ENCODE measurements at regions not wholly inside any gene's neighbourhood (a gene's known extent, or its start where the extent isn't known, plus 50 kb on each side); places are given as distances from the start of the nearest gene placed in this dataset.

GRCh38 chr12:25723336-25723735, 170.3 kb upstream of the LMNTD1 start:
- Histone ChIP-seq H3K36me3 (ENCODE audit: insufficient read depth, low read length) (no peaks in the 10 kb centered on the region), H2AFZ (ENCODE audit: low read depth, low read length) (no peak overlapping the region), H3K4me3 (ENCODE audit: low read depth in 1 of 2, low read length in 2 of 2) (no peak overlapping the region), H3K9ac (ENCODE audit: low read depth, low read length) (no peak overlapping the region), H3K27me3 (ENCODE audit: insufficient read depth, low read length, poor library complexity) (peaks cover 8% of the 10 kb centered on the region), H3K27ac (ENCODE audit: low read length) (no peak overlapping the region), H3K4me1 (ENCODE audit: insufficient read depth, low read length) (no peaks in the 10 kb centered on the region), H4K20me1 (ENCODE audit: insufficient read depth, low read length) (no peaks in the 10 kb centered on the region), H3K79me2 (ENCODE audit: insufficient read depth, low read length) (no peaks in the 10 kb centered on the region), H3K9me3 (ENCODE audit: insufficient read depth, low read length, severe bottlenecking) (no peaks in the 10 kb centered on the region), H3K4me2 (ENCODE audit: insufficient read depth, low read length) (no peak overlapping the region)
- no peak for DNase-seq
- TF ChIP-seq CTCF (IDR thresholded peaks at IDR 0.05; ENCODE audit: borderline replicate concordance, extremely low read depth, low read length, poor library complexity, severe bottlenecking) (no peak), EZH2 (IDR thresholded peaks at IDR 0.05; ENCODE audit: borderline replicate concordance, low read depth, low read length, severe bottlenecking) (no peak)
- ATAC-seq (ENCODE audit: insufficient read depth, low read depth): no peak

GRCh38 chr12:25723921-25724491, 170.9 kb upstream of the LMNTD1 start:
- Histone ChIP-seq H4K20me1 (ENCODE audit: insufficient read depth, low read length) (no peaks in the 10 kb centered on the region), H3K36me3 (ENCODE audit: insufficient read depth, low read length) (no peaks in the 10 kb centered on the region), H3K27me3 (ENCODE audit: insufficient read depth, low read length, poor library complexity) (peaks cover 8% of the 10 kb centered on the region), H3K9me3 (ENCODE audit: insufficient read depth, low read length, severe bottlenecking) (no peaks in the 10 kb centered on the region), H2AFZ (ENCODE audit: low read depth, low read length) (no peak overlapping the region), H3K4me1 (ENCODE audit: insufficient read depth, low read length) (no peaks in the 10 kb centered on the region), H3K4me3 (ENCODE audit: low read depth in 1 of 2, low read length in 2 of 2) (no peak overlapping the region), H3K79me2 (ENCODE audit: insufficient read depth, low read length) (no peaks in the 10 kb centered on the region), H3K27ac (ENCODE audit: low read length) (no peak overlapping the region), H3K4me2 (ENCODE audit: insufficient read depth, low read length) (no peak overlapping the region), H3K9ac (ENCODE audit: low read depth, low read length) (no peak overlapping the region)
- no peak for DNase-seq
- TF ChIP-seq CTCF (IDR thresholded peaks at IDR 0.05; ENCODE audit: borderline replicate concordance, extremely low read depth, low read length, poor library complexity, severe bottlenecking) (no peak), EZH2 (IDR thresholded peaks at IDR 0.05; ENCODE audit: borderline replicate concordance, low read depth, low read length, severe bottlenecking) (no peak)
- no peak for ATAC-seq (ENCODE audit: insufficient read depth, low read depth)

- Histone ChIP-seq H3K4me3 (ENCODE audit: low read depth in 1 of 2, low read length in 2 of 2) (no peak overlapping the region), H3K79me2 (ENCODE audit: insufficient read depth, low read length) (no peaks in the 10 kb centered on the region), H3K9ac (ENCODE audit: low read depth, low read length) (no peak overlapping the region), H3K27ac (ENCODE audit: low read length) (no peak overlapping the region), H3K27me3 (ENCODE audit: insufficient read depth, low read length, poor library complexity) (peaks cover 8% of the 10 kb centered on the region), H3K9me3 (ENCODE audit: insufficient read depth, low read length, severe bottlenecking) (no peaks in the 10 kb centered on the region), H2AFZ (ENCODE audit: low read depth, low read length) (no peak overlapping the region), H3K4me1 (ENCODE audit: insufficient read depth, low read length) (no peaks in the 10 kb centered on the region), H3K4me2 (ENCODE audit: insufficient read depth, low read length) (no peak overlapping the region), H4K20me1 (ENCODE audit: insufficient read depth, low read length) (no peaks in the 10 kb centered on the region), H3K36me3 (ENCODE audit: insufficient read depth, low read length) (no peaks in the 10 kb centered on the region)
- DNase-seq (no peak), ATAC-seq (ENCODE audit: insufficient read depth, low read depth) (no peak)
- TF ChIP-seq CTCF (IDR thresholded peaks at IDR 0.05; ENCODE audit: borderline replicate concordance, extremely low read depth, low read length, poor library complexity, severe bottlenecking) (no peak), EZH2 (IDR thresholded peaks at IDR 0.05; ENCODE audit: borderline replicate concordance, low read depth, low read length, severe bottlenecking) (no peak)
These were observed 172.4 kb upstream of the LMNTD1 start for GRCh38 chr12:25725470-25725869.

- Histone ChIP-seq H3K36me3 (ENCODE audit: insufficient read depth, low read length) (no peaks in the 10 kb centered on the region), H3K79me2 (ENCODE audit: insufficient read depth, low read length) (no peaks in the 10 kb centered on the region), H3K9me3 (ENCODE audit: insufficient read depth, low read length, severe bottlenecking) (no peaks in the 10 kb centered on the region), H3K4me2 (ENCODE audit: insufficient read depth, low read length) (no peak overlapping the region), H3K9ac (ENCODE audit: low read depth, low read length) (no peak overlapping the region), H3K4me3 (ENCODE audit: low read depth in 1 of 2, low read length in 2 of 2) (no peak overlapping the region), H4K20me1 (ENCODE audit: insufficient read depth, low read length) (no peaks in the 10 kb centered on the region), H3K4me1 (ENCODE audit: insufficient read depth, low read length) (no peaks in the 10 kb centered on the region), H3K27me3 (ENCODE audit: insufficient read depth, low read length, poor library complexity) (peaks cover 8% of the 10 kb centered on the region), H2AFZ (ENCODE audit: low read depth, low read length) (no peak overlapping the region), H3K27ac (ENCODE audit: low read length) (no peak overlapping the region)
- TF ChIP-seq EZH2 (IDR thresholded peaks at IDR 0.05; ENCODE audit: borderline replicate concordance, low read depth, low read length, severe bottlenecking): no peak
- TF ChIP-seq CTCF (IDR thresholded peaks at IDR 0.05; ENCODE audit: borderline replicate concordance, extremely low read depth, low read length, poor library complexity, severe bottlenecking): no peak
- ATAC-seq (ENCODE audit: insufficient read depth, low read depth) (no peak), DNase-seq (no peak)
These were observed 172.8 kb upstream of the LMNTD1 start for GRCh38 chr12:25725931-25726330.

Data from DND-41 (cell line).